Cerebellar cortex (tissue), 1 donor: ENCODE measurements at regions not wholly inside any gene's neighbourhood (a gene's known extent, or its start where the extent isn't known, plus 50 kb on each side); places are given as distances from the start of the nearest gene placed in this dataset.

ENCODE experiments used
- DNase-seq: peaks from one replicate; pipeline ENCODE4 v3.0.0-alpha.2; 2015; ENCODE audit warnings: low spot score

DNA sequence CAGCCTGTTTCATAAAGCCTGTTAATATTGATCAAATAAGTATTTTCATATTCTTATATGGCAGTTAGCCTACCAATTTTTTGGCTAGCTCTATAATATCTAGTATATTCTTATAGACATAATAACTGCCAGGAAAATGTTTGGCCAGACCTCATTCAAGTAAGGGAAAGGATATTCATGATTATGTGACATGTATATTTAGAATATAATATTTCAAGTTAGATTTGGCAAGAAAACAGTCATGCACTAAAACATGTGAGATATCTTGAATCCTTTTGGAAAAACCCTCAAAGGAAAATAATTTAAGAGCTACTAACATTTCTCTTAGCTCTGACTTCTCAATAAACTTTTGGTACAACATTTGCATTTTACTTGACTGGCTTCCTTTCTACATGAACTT lies 694.1 kb downstream of the PLCL1 start:
- no peak for DNase-seq

- DNase-seq, result no peak
Measured at GRCh38 chr2:198498048-198498447, 693.7 kb downstream of the PLCL1 start.

GRCh38 chr2:198494931-198495330 lies 690.5 kb downstream of the PLCL1 start:
- DNase-seq, result no peak

GRCh38 chr2:198490748-198491147 lies 686.4 kb downstream of the PLCL1 start:
- no peak for DNase-seq

GRCh38 chr2:198488964-198489363 lies 684.6 kb downstream of the PLCL1 start:
- no peak for DNase-seq

- no peak for DNase-seq
Measured at GRCh38 chr2:198483051-198483450, 678.7 kb downstream of the PLCL1 start.

GRCh38 chr2:198479065-198479464 lies 674.7 kb downstream of the PLCL1 start:
- no peak for DNase-seq

- no peak for DNase-seq
Measured at GRCh38 chr2:198478361-198478760, 674.0 kb downstream of the PLCL1 start.

DNA sequence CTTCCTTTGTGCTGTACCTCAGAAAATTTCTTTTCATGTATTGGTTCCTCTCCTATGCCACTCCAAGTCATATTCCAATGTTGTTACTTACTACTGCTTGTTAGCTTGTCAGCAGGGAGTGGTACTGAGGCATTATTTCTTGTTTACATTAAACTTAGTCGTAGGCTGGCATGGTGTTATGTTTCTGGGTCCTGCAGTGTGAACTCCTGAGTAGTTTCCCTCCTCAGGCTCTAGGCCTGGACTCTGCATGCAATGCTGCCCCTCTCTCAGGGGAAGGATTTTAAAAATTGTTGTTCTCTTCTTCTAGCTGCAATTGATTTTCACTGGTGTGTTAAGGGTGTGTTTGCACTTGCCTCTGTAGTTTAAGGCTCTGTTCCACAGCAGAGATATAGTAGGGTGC lies 671.6 kb downstream of the PLCL1 start:
- no peak for DNase-seq

GRCh38 chr2:198471291-198471690 lies 666.9 kb downstream of the PLCL1 start:
- no peak for DNase-seq

DNA sequence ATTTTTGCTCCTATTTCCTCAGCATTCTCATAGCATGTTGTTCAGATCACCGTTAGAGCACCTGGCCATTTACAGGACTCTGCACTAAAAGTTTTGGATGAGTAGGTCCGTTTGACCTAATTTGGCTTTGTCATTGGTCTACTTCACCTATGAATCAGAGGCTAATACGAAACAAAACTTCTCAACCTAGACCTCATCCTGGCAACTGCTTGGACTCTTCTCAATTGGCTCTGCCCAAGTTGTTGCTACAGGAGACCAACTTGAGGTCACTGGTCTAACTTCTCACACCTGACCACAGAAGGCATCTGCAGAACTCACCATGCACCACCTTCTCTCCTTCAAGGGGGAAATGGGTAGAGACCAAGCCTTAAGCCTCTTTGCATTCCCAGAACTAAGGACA lies 663.7 kb downstream of the PLCL1 start:
- no peak for DNase-seq

- DNase-seq, result no peak
Measured at GRCh38 chr2:198465970-198466369, 661.6 kb downstream of the PLCL1 start.

GRCh38 chr2:198456418-198456817 lies 652.0 kb downstream of the PLCL1 start:
- DNase-seq, result no peak

GRCh38 chr2:198453866-198454265 lies 649.5 kb downstream of the PLCL1 start:
- no peak for DNase-seq

GRCh38 chr2:198452327-198452726 lies 647.9 kb downstream of the PLCL1 start:
- no peak for DNase-seq

GRCh38 chr2:198448789-198449188 lies 644.4 kb downstream of the PLCL1 start:
- no peak for DNase-seq

DNA sequence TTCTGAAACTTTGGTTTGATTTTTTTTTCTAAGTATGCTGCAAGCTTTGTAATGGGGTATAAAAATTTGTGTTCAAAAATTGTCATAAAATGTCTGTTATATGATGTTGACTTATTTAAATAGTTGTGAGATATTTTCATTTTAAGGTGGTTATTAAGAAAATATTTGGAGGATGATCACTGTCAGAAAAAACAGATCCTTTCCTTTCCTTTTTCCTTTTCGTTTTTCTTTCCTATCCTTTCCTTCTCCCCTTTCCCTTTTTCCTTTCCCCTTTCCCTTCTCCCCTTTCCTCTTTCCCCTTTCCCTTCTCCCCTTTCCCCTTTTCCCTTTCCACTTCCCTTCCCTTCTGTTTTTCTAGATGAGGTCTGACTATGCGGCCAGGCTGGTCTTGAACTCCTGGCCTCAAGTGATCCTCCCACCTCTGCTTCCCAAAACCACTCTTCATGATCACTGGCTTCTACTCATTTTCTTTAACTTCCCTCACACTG lies 640.5 kb downstream of the PLCL1 start:
- DNase-seq, result no peak

DNA sequence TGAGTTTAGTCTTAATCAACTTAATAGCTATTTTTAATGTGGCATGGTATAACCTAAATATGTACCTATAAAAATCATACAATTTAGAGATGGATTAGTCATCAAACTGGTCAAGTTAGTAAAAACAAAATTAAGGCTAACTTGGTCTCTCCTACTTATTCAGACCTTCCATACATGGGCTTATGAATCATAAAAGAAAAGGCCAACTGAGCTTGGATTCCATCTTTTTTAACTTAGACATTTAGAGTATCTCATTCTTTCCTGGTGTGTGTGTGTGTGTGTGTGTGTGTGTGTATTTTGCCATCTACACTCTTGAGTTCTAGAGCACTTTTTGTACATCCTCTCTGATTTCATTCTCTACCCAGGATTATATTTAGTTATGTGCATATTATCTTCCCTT lies 637.5 kb downstream of the PLCL1 start:
- no peak for DNase-seq

DNA sequence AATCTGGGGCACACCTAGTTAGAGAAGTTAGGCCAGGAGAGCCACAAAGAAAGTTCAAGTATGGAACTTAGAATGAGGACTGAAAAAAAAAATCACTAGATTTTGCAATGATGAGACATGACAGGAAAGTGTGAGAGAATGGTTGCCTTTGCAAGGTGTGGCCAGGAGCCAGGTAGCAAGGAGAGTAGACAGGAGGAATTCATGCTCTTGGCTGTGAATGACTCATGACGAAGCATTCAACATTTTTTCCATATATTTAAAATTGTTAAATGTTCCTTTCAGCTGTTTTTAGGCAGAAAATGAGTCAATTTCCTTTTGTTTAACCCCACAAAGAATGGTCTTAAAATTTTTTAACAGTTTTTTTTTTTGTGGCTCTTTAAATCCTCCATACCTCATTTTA lies 636.9 kb downstream of the PLCL1 start:
- DNase-seq, result no peak

DNA sequence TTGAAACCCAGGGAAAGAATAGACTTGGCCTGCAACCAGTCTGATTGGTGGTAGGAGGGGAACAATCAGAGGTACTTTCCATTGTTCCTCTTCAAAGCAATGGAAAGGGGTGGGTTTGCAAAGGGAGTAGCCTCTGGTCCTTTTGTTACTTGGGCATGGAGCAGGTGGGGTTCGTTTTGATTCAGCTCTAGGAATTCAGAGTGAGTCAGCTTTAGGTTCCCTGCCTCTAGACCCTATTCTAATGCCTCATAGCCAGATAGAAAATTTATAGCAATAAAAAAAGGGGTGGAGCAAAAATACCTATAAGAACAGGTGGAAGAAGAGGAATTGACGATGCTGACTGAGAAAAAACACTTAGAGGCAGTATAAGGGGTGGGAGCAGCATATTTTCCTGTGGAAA lies 636.4 kb downstream of the PLCL1 start:
- DNase-seq, result no peak

GRCh38 chr2:198438331-198438730 lies 633.9 kb downstream of the PLCL1 start:
- no peak for DNase-seq

DNA sequence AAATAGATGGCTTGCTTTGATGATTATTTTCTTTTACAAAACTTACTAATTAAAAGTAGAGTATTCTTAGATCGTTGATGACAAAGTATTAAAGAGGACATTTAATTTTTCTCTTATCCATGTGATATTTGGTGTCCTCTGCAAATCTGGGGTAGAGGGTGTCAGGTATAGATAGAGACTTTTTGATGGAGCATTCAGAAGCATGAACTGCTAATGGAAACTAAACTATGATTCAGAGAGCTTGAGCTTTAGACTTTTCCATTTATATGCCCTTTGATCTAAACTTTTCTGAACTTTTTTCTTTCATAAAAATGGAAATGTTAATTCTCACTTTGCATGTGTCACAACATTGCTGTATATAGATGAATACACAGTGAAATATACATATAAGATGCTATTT lies 619.7 kb downstream of the PLCL1 start:
- no peak for DNase-seq

- DNase-seq, result no peak
Measured at GRCh38 chr2:198417836-198418235, 613.4 kb downstream of the PLCL1 start.

GRCh38 chr2:198414976-198415375 lies 610.6 kb downstream of the PLCL1 start:
- DNase-seq, result no peak

DNA sequence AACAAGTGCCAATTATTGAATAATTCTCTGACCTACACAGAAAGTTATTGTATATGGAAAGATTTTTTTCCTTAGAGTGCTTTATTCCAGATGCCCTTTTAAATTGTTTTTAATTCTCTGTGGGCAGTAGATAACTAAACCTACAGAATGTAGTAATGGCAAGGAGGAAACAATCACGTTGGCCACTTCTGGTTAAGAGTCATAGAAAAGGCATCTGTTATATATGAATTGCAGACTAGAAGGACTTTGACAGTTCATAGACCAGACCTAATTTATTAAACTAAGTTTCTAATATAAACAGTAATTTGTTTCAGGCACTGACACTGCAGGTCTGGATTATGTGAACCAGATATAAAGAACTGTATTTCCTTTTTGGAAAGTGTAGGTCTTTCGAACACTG lies 607.5 kb downstream of the PLCL1 start:
- DNase-seq, result no peak
